Tibial nerve (tissue), 3 donors: ENCODE measurements at regions not wholly inside any gene's neighbourhood (a gene's known extent, or its start where the extent isn't known, plus 50 kb on each side); places are given as distances from the start of the nearest gene placed in this dataset.

Experiments
- CTCF ChIP-seq, 5 experiments: fragments of 200-600 bp in 3 of 5; fragments of 450-650 bp in 2 of 5; sonication (generic) in 3 of 5; IDR thresholded peaks; one replicate each; pipeline ENCODE4 v1.5.1; 2016 to 2019; ENCODE audit warnings: antibody characterized with exemption in 5 of 5, mild to moderate bottlenecking in 3 of 5, moderate library complexity in 2 of 5
- POLR2A ChIP-seq, 2 donors: fragments of 450-650 bp; IDR thresholded peaks; one replicate each; pipeline ENCODE4 v1.6.1; 2017; ENCODE audit warnings: antibody characterized with exemption in 2 of 2, mild to moderate bottlenecking in 2 of 2, moderate library complexity in 2 of 2

GRCh38 chr4:96639932-96640331 is 800.0 kb downstream of the PDHA2 start:
- TF ChIP-seq POLR2A (IDR thresholded peaks at IDR 0.05) (no peak), CTCF (IDR thresholded peaks at IDR 0.05) (no peak)
